Astrocyte of the spinal cord (primary cell): ENCODE measurements at regions not wholly inside any gene's neighbourhood (a gene's known extent, or its start where the extent isn't known, plus 50 kb on each side); places are given as distances from the start of the nearest gene placed in this dataset.

ENCODE experiments used
- DNase-seq: peaks from one replicate; pipeline ENCODE4 v3.0.0; 2011; ENCODE audit warnings: low read depth, low spot score
- H3K4me3 ChIP-seq: 2 replicates; pipeline ENCODE4 v1.5.1; 2011; ENCODE audit warnings: low read depth, mild to moderate bottlenecking, low read length, moderate library complexity
- CTCF ChIP-seq: IDR thresholded peaks from 2 replicates; pipeline ENCODE4 v1.5.1; 2012; ENCODE audit warnings: low read depth, mild to moderate bottlenecking, low read length, inconsistent platforms
- in situ Hi-C: cut with HindIII; loops from 2 replicates; pipeline ENCODE4 v1.10.0; 2017; ENCODE audit warnings: low sequenced_read_pairs

DNA sequence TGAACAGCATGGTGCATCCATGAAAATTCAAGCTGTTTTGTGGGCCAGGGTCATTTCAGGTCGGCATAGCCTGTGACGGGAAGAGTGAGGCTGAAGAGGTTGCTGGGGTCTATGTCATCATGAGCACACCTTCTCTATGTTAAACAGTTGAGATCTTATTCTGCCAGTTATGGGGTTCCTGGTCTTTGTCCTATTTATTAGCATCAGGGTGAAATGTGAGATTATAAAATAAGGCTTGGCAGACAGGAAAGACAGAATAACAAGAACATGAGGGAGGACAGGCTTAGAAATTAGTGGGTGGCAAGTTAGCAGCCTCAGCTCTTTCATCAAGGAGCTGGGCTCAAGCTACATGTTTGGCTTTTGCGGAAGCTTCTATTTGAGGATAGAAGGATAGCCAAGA is 51.7 kb upstream of the CLNK start:
- H3K4me3 ChIP-seq = no peak overlapping the region
- in situ Hi-C loops = no loop called here
- no peak for TF ChIP-seq CTCF
- no peak for DNase-seq

GRCh38 chr4:10734697-10735096 is 50.1 kb upstream of the CLNK start:
- DNase-seq = no peak
- no peak for TF ChIP-seq CTCF
- H3K4me3 ChIP-seq = no peak overlapping the region
- in situ Hi-C loops = no loop called here
